H9 (cell line): ENCODE measurements at regions not wholly inside any gene's neighbourhood (a gene's known extent, or its start where the extent isn't known, plus 50 kb on each side); places are given as distances from the start of the nearest gene placed in this dataset.

Experiments
- DNase-seq: peaks from one replicate; pipeline ENCODE4 v3.0.0-alpha.2; 2017
- H2AFZ ChIP-seq: one replicate; pipeline ENCODE4 v1.6.1; 2013; ENCODE audit warnings: mild to moderate bottlenecking, low read length, control low read depth, moderate library complexity
- H2AK5ac ChIP-seq: 2 replicates; pipeline ENCODE4 v1.6.1; 2013; ENCODE audit warnings: low read length, control low read depth, mixed read lengths; ENCODE audit not compliant: insufficient read length
- H2BK120ac ChIP-seq: one replicate; pipeline ENCODE4 v1.6.1; 2013; ENCODE audit warnings: low read depth, mild to moderate bottlenecking, low read length, control low read depth, inconsistent platforms; ENCODE audit not compliant: poor library complexity, severe bottlenecking
- H2BK12ac ChIP-seq: 2 replicates; pipeline ENCODE4 v1.6.1; 2013; ENCODE audit warnings: low read length, control low read depth, mixed read lengths, low read depth; ENCODE audit not compliant: insufficient read length
- H2BK15ac ChIP-seq: 2 replicates; pipeline ENCODE4 v1.6.1; 2013; ENCODE audit warnings: low read depth, low read length, control low read depth
- H2BK20ac ChIP-seq: one replicate; pipeline ENCODE4 v1.6.1; 2013; ENCODE audit warnings: low read depth, mild to moderate bottlenecking, low read length, control low read depth, inconsistent platforms; ENCODE audit not compliant: poor library complexity, severe bottlenecking
- H2BK5ac ChIP-seq: 2 replicates; pipeline ENCODE4 v1.6.1; 2013; ENCODE audit warnings: low read length, control low read depth, mixed read lengths; ENCODE audit not compliant: insufficient read length
- H3K14ac ChIP-seq: 2 replicates; pipeline ENCODE4 v1.6.1; 2013; ENCODE audit warnings: low read length, control low read depth; ENCODE audit not compliant: insufficient read depth
- H3K18ac ChIP-seq: 2 replicates; pipeline ENCODE4 v1.6.1; 2013; ENCODE audit warnings: low read depth, mild to moderate bottlenecking, mixed read lengths, low read length, control low read depth; ENCODE audit not compliant: insufficient read length
- H3K23ac ChIP-seq: 2 replicates; pipeline ENCODE4 v1.6.1; 2013; ENCODE audit warnings: low read length, control low read depth, mixed read lengths, low read depth; ENCODE audit not compliant: insufficient read length
- H3K23me2 ChIP-seq: 2 replicates; pipeline ENCODE4 v1.6.1; 2013; ENCODE audit warnings: low read depth, mild to moderate bottlenecking, mixed read lengths, low read length, control low read depth; ENCODE audit not compliant: insufficient read length, poor library complexity, severe bottlenecking
- H3K27ac ChIP-seq: 2 replicates; pipeline ENCODE4 v1.5.1; 2013; ENCODE audit warnings: low read length, control low read depth, mixed read lengths, low read depth; ENCODE audit not compliant: insufficient read length
- H3K27me3 ChIP-seq: 2 replicates; pipeline ENCODE4 v1.6.1; 2013; ENCODE audit warnings: low read length, control low read depth, inconsistent platforms; ENCODE audit not compliant: insufficient read depth
- H3K4ac ChIP-seq: 2 replicates; pipeline ENCODE4 v1.6.1; 2013; ENCODE audit warnings: low read depth, mild to moderate bottlenecking, control low read depth, inconsistent platforms, low read length, moderate library complexity
- H3K4me1 ChIP-seq: 2 replicates; pipeline ENCODE4 v1.6.1; 2013; ENCODE audit warnings: low read length, control low read depth, inconsistent platforms; ENCODE audit not compliant: insufficient read depth
- H3K4me2 ChIP-seq: 2 replicates; pipeline ENCODE4 v1.6.1; 2013; ENCODE audit warnings: low read length, control low read depth, mixed read lengths; ENCODE audit not compliant: insufficient read length, insufficient read depth
- H3K56ac ChIP-seq: 2 replicates; pipeline ENCODE4 v1.6.1; 2013; ENCODE audit warnings: low read depth, mild to moderate bottlenecking, mixed read lengths, low read length, control low read depth; ENCODE audit not compliant: insufficient read length
- H3K79me1 ChIP-seq: 2 replicates; pipeline ENCODE4 v1.6.1; 2013; ENCODE audit warnings: low read depth, mild to moderate bottlenecking, moderate library complexity, low read length, control low read depth, inconsistent platforms; ENCODE audit not compliant: insufficient read depth, poor library complexity, severe bottlenecking
- H3K79me2 ChIP-seq: 2 replicates; pipeline ENCODE4 v1.6.1; 2013; ENCODE audit warnings: low read length, control low read depth, inconsistent platforms; ENCODE audit not compliant: insufficient read depth
- H3K9ac ChIP-seq: 2 replicates; pipeline ENCODE4 v1.6.1; 2013; ENCODE audit warnings: low read length, control low read depth, mixed read lengths; ENCODE audit not compliant: insufficient read length; ENCODE audit errors: extremely low read depth
- H3K9me3 ChIP-seq: one replicate; pipeline ENCODE4 v1.6.1; 2013; ENCODE audit warnings: low read depth, low read length, inconsistent platforms; ENCODE audit not compliant: control insufficient read depth
- H3T11ph ChIP-seq: one replicate; pipeline ENCODE4 v1.6.1; 2013; ENCODE audit warnings: mild to moderate bottlenecking, low read length, control low read depth, inconsistent platforms
- H4K20me1 ChIP-seq: one replicate; pipeline ENCODE4 v1.6.1; 2013; ENCODE audit not compliant: control insufficient read depth, insufficient read length, insufficient read depth
- H4K5ac ChIP-seq: 2 replicates; pipeline ENCODE4 v1.6.1; 2013; ENCODE audit warnings: low read depth, mild to moderate bottlenecking, mixed read lengths, low read length, control low read depth; ENCODE audit not compliant: insufficient read length
- H4K8ac ChIP-seq: replicated peaks from 2 replicates; pipeline ENCODE4 v1.6.1; 2013; ENCODE audit warnings: low read length, control low read depth, mixed read lengths, low read depth; ENCODE audit not compliant: insufficient read length
- H4K91ac ChIP-seq: 2 replicates; pipeline ENCODE4 v1.6.1; 2013; ENCODE audit warnings: low read depth, mild to moderate bottlenecking, moderate library complexity, mixed read lengths, low read length, control low read depth; ENCODE audit not compliant: insufficient read length
- H3K27ac Mint-ChIP-seq, 3 experiments: 2 replicates in 2 of 3; 3 replicates in 1 of 3; pipeline ENCODE4 v1.8.0; 2020 to 2021; ENCODE audit warnings: mixed read lengths in 3 of 3, mild to moderate bottlenecking in 1 of 3, moderate library complexity in 1 of 3
- H3K27me3 Mint-ChIP-seq: 2 replicates; pipeline ENCODE4 v1.8.0; 2021; ENCODE audit warnings: low read depth, mild to moderate bottlenecking, moderate library complexity, mixed read lengths
- H3K36me3 Mint-ChIP-seq, 3 experiments: 2 replicates in 2 of 3; 3 replicates in 1 of 3; pipeline ENCODE4 v1.8.0; 2020 to 2021; ENCODE audit warnings: low read depth in 3 of 3, mixed read lengths in 3 of 3; ENCODE audit not compliant: insufficient read depth in 1 of 3
- H3K4me1 Mint-ChIP-seq, 2 experiments: 2 replicates each; pipeline ENCODE4 v1.8.0; 2020; ENCODE audit warnings: mixed read lengths in 2 of 2
- H3K4me3 Mint-ChIP-seq, 2 experiments: 2 replicates in 1 of 2; 3 replicates in 1 of 2; pipeline ENCODE4 v1.8.0; 2020 to 2021; ENCODE audit warnings: mild to moderate bottlenecking in 2 of 2, mixed read lengths in 2 of 2, moderate library complexity in 1 of 2
- H3K9me3 Mint-ChIP-seq, 2 experiments: 2 replicates in 1 of 2; 3 replicates in 1 of 2; pipeline ENCODE4 v1.8.0; 2020; ENCODE audit warnings: mild to moderate bottlenecking in 2 of 2, mixed read lengths in 2 of 2, moderate library complexity in 1 of 2
- WGBS: extraction: QIAGEN DNeasy Blood & Tissue Kit; methylation state at CpG from one replicate; pipeline ENCODE4 v1.1.7; 2013; ENCODE audit warnings: missing lambda C conversion rate, low lambda C conversion rate, mixed read lengths; ENCODE audit not compliant: insufficient read length; ENCODE audit errors: extremely low coverage; 5-methylcytosine and 5-hydroxymethylcytosine counted together
- TF ChIP-seq, protein P1 (sequence below): fragments of 200-600 bp; sonication (generic); conservative IDR thresholded peaks from 3 replicates; pipeline ENCODE4 v1.8.0; 2021; ENCODE audit warnings: antibody characterized with exemption, mild to moderate bottlenecking

- Histone ChIP-seq H4K20me1 (no peaks in the 10 kb centered on the region), H3K79me1 (no peaks in the 10 kb centered on the region), H3K27ac (no peak overlapping the region), H3K14ac (no peak overlapping the region), H3K9me3 (no peaks in the 10 kb centered on the region), H3K9ac (no peak overlapping the region), H2BK20ac (no peak overlapping the region), H3K4me2 (no peak overlapping the region), H3K23ac (no peak overlapping the region), H2AK5ac (no peak overlapping the region), H3K18ac (no peak overlapping the region), H2BK5ac (no peak overlapping the region), H3K56ac (no peak overlapping the region), H3K23me2 (no peaks in the 10 kb centered on the region), H2BK12ac (no peak overlapping the region), H2BK15ac (no peak overlapping the region), H3K79me2 (no peaks in the 10 kb centered on the region), H2BK120ac (no peak overlapping the region), H4K5ac (no peak overlapping the region), H4K91ac (no peak overlapping the region), H3K4ac (no peak overlapping the region), H3T11ph (no peak overlapping the region), H4K8ac (no peak overlapping the region), H3K4me1 (peaks cover 4% of the 10 kb centered on the region; the same call in 1 of the 2 replicates), H2AFZ (no peak overlapping the region), H3K27me3 (no peaks in the 10 kb centered on the region)
- Mint-ChIP-seq H3K27ac (no peak overlapping the region; a peak in 1 of 7 replicates), H3K4me3 (no peak overlapping the region), H3K9me3 (peaks cover 0 to 3% of the 10 kb centered on the region in 2 experiments; a peak in 2 of 5 replicates), H3K36me3 (no peaks in the 10 kb centered on the region; a peak in 1 of 7 replicates), H3K4me1 (peaks cover 33 to 37% of the 10 kb centered on the region in 2 experiments), H3K27me3 (peaks cover 6% of the 10 kb centered on the region)
- no peak for DNase-seq
- no CpG with 5 or more reads among the region's 4 CpGs for WGBS
- TF ChIP-seq, protein P1, sequence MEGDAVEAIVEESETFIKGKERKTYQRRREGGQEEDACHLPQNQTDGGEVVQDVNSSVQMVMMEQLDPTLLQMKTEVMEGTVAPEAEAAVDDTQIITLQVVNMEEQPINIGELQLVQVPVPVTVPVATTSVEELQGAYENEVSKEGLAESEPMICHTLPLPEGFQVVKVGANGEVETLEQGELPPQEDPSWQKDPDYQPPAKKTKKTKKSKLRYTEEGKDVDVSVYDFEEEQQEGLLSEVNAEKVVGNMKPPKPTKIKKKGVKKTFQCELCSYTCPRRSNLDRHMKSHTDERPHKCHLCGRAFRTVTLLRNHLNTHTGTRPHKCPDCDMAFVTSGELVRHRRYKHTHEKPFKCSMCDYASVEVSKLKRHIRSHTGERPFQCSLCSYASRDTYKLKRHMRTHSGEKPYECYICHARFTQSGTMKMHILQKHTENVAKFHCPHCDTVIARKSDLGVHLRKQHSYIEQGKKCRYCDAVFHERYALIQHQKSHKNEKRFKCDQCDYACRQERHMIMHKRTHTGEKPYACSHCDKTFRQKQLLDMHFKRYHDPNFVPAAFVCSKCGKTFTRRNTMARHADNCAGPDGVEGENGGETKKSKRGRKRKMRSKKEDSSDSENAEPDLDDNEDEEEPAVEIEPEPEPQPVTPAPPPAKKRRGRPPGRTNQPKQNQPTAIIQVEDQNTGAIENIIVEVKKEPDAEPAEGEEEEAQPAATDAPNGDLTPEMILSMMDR = no peak
Observed at GRCh38 chr18:40875101-40875615, 1079.9 kb upstream of the PIK3C3 start.
